K562 (cell line): ENCODE measurements at regions not wholly inside any gene's neighbourhood (a gene's known extent, or its start where the extent isn't known, plus 50 kb on each side); places are given as distances from the start of the nearest gene placed in this dataset.

Experiments
- ATF3 ChIP-seq, 2 experiments: fragments of 450-650 bp in 1 of 2; sonication (generic) in 1 of 2; formaldehyde crosslinking in 1 of 2; IDR thresholded peaks in 1 of 2; conservative IDR thresholded peaks in 1 of 2; 2 replicates each; pipeline versions ENCODE4 v1.6.1 to v1.8.1; 2016 to 2023; ENCODE audit warnings: mild to moderate bottlenecking in 2 of 2, moderate library complexity in 2 of 2, inconsistent platforms in 1 of 2, missing genetic modification reagents in 1 of 2
- CREB1 ChIP-seq, 2 experiments: sonication (generic) in 1 of 2; formaldehyde crosslinking in 1 of 2; IDR thresholded peaks; 2 replicates each; pipeline versions ENCODE4 v1.6.1 to v1.8.0; 2012 to 2022; ENCODE audit warnings: inconsistent platforms in 1 of 2, mild to moderate bottlenecking in 1 of 2, missing genetic modification reagents in 1 of 2, moderate library complexity in 1 of 2
- CTCF ChIP-seq, 3 experiments: IDR thresholded peaks in 2 of 3; conservative IDR thresholded peaks in 1 of 3; 2 replicates each; pipeline ENCODE4 v1.5.1; 2011 to 2012; ENCODE audit warnings: low read length in 3 of 3, mild to moderate bottlenecking in 3 of 3, control low read depth in 2 of 3, improper control_type of control experiment in 1 of 3, inconsistent platforms in 1 of 3, low read depth in 1 of 3, mixed read lengths in 1 of 3, moderate library complexity in 1 of 3; ENCODE audit not compliant: insufficient read depth in 2 of 3
- FOXK1 ChIP-seq: sonication (generic); formaldehyde crosslinking; IDR thresholded peaks from 2 replicates; pipeline ENCODE4 v1.8.0; 2022; ENCODE audit warnings: missing genetic modification reagents, mild to moderate bottlenecking, borderline replicate concordance
- HDAC6 ChIP-seq: IDR thresholded peaks from 2 replicates; pipeline ENCODE4 v1.6.1; 2012; ENCODE audit warnings: low read depth, mild to moderate bottlenecking, control low read depth, inconsistent platforms, low read length, moderate library complexity
- L3MBTL2 ChIP-seq: fragments of 450-650 bp; IDR thresholded peaks from 2 replicates; pipeline ENCODE4 v1.6.1; 2016; ENCODE audit warnings: mild to moderate bottlenecking, moderate library complexity
- MAZ ChIP-seq, 2 experiments: fragments of 450-650 bp in 1 of 2; sonication (generic) in 1 of 2; formaldehyde crosslinking; IDR thresholded peaks in 1 of 2; conservative IDR thresholded peaks in 1 of 2; 2 replicates each; pipeline versions ENCODE4 v1.4.0 to v1.5.0; 2020; ENCODE audit warnings: mild to moderate bottlenecking in 1 of 2, missing genetic modification reagents in 1 of 2
- POLR2A ChIP-seq: fragments of 450-650 bp; conservative IDR thresholded peaks from 2 replicates; pipeline ENCODE4 v1.6.1; 2016
- SOX6 ChIP-seq: fragments of 450-650 bp; IDR thresholded peaks from 2 replicates; pipeline ENCODE4 v1.6.1; 2014; ENCODE audit warnings: mild to moderate bottlenecking
- YY1 ChIP-seq, 3 experiments: IDR thresholded peaks; 2 replicates each; pipeline ENCODE4 v1.6.1; 2011; ENCODE audit warnings: low read length in 2 of 3, mild to moderate bottlenecking in 2 of 3, moderate library complexity in 2 of 3, borderline replicate concordance in 1 of 3, control low read depth in 1 of 3, low read depth in 1 of 3; ENCODE audit not compliant: insufficient read depth in 3 of 3, insufficient replicate concordance in 2 of 3, control insufficient read depth in 1 of 3, insufficient read length in 1 of 3; ENCODE audit errors: extremely low read depth in 1 of 3
- ZNF124 ChIP-seq: sonication (generic); formaldehyde crosslinking; IDR thresholded peaks from 2 replicates; pipeline ENCODE4 v1.8.1; 2022; ENCODE audit warnings: missing genetic modification reagents

DNA sequence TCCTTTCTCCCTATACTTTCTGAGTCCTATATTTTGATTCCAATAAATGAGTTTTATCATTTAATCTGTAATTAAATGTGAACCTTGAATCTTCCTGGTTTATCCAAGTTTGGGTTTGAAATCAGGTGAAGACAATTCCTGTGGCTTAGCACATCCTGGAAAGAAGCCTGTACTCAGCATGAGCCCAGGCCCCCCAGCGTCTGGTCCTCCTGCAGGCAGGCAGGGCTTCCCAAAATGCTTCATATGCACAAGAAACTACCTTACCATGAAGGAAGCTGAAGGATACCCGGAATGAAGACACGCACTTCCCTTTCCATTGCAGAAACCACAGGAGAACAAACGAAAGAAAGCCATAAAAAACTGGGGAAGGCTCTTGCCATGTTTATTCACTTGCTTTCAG is 157.4 kb upstream of the PDE10A start:
- TF ChIP-seq FOXK1 (CRISPR knock-in tag) (no peak), MAZ (CRISPR knock-in tag; conservative IDR thresholded peaks at IDR 0.05 in 1 of 2, IDR thresholded peaks at IDR 0.05 in 1 of 2) (no peak), ZNF124 (CRISPR knock-in tag) (no peak), CREB1 (IDR thresholded peaks at IDR 0.05) (no peak), CREB1 (CRISPR knock-in tag; IDR thresholded peaks at IDR 0.05) (no peak), HDAC6 (no peak), POLR2A (no peak), CTCF (IDR thresholded peaks at IDR 0.05 in 2 of 3, conservative IDR thresholded peaks at IDR 0.05 in 1 of 3; ENCODE audit: insufficient read depth in 2 of 3, low read depth in 1 of 3, low read length in 3 of 3) (no peak), YY1 (IDR thresholded peaks at IDR 0.05; ENCODE audit: borderline replicate concordance in 1 of 3, control insufficient read depth in 1 of 3, extremely low read depth in 1 of 3, insufficient read depth in 3 of 3, insufficient read length in 1 of 3, insufficient replicate concordance in 2 of 3, low read depth in 1 of 3, low read length in 2 of 3) (no peak), ATF3 (IDR thresholded peaks at IDR 0.05) (no peak), ATF3 (CRISPR knock-in tag; conservative IDR thresholded peaks at IDR 0.05) (no peak), L3MBTL2 (no peak), SOX6 (no peak)
